Activated CD4-positive, alpha-beta T cell treated with anti-CD3 and anti-CD28 coated beads for 4 hours (primary cell): ENCODE measurements at regions not wholly inside any gene's neighbourhood (a gene's known extent, or its start where the extent isn't known, plus 50 kb on each side); places are given as distances from the start of the nearest gene placed in this dataset.

Experiments used
- DNase-seq, 2 donors: peaks; one replicate each; pipeline ENCODE4 v3.0.0-alpha.2; 2020

DNA sequence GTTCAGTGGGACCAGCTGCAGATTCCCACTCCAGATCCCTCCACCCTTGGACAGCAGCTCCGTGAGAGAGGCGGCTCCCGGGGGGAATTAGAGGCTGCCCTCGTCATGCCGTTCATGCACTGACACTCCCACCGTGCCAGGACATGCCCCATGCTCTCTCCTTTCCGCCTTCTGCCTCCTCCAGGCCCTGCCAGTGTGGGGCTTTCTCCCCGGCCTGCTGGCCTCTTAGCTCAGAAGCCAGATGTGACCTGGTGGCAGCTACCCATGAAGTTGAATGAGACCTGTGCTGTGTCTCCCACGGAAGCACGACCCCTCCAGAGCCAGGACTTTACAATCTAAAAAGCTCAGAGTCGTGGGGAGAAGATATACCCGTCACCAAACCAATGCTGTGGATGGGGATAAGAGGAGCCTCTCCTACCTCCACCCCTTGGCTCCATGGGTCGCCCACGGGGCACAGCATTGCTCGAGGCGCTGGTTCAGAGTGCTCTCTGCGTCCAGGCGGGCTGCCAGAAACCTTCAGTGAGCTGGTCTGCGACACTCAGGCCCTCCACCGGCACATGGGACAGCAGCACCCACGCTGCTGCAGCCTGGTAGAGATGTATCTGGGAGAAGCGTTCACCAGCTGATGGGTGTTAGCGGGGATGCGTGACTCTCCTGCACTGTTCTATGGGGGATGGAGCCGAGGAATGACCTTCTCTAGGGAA lies 111.0 kb upstream of the GPC1 start:
- DNase-seq, result no peak

DNA sequence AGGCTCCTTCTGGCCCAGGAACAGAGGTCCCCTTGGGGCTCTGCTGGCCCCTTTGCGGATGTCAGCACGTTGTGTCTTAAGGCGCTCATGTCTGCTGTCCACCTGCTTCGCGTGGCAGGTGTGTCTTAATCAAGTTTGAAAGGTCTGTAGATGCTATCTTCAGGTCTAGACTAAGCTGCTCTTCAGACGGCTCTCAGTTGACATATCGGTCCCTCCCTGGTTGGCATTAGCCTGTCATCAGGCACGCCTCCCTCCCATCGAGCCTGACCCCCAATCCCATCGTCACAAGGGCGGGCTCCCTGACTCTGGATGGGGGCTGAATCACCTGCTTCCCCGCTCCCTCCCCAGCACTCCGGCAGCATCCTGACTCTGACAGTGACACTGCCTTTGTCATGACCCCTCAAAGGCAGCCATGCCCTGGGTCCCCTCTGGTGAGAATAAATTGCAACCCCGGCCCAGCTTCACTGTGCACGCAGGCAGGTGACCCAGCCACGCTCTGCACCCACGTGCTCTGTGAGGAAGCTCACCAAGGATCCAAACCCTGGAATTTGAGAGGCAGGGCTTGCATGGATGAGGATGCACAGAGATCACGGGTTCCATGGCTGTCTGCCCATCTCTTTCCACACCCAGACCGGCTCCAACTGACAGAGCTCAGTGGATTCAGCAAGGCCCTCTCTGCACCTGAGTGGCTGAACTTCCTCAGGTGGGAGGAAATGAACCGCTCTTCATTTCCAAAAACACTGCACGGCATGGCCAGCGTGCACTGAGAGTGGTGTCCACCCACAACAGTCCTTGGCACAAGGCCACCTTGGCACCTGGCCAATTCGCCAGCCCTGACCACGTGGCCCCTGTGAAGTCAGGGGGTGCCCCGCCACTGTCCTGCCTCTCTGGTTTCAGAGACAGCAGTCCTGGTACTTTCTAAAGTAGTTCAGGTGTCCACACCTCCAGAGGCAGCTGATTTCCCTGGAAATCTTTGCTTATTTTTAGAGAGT lies 110.2 kb upstream of the GPC1 start:
- DNase-seq, result no peak

DNA sequence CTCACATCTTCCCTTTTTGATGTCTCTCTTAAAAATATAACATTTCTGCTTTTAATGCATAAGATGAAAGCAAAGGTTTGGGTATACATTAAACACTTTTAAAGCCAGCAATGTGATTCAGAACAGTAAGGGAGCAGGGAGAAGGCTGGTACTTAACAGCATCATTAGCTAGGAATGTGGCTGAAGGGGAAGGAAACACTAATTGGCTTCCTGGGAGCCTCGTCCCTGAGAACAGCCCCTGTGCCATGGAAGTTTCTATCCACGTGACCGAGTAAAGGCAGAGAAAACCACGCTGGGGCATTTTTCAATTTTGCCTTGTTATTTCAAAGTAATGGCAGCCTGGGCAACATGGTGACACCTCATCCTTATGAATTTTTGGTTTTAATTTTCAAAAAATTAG lies 109.2 kb upstream of the GPC1 start:
- DNase-seq, result no peak

DNA sequence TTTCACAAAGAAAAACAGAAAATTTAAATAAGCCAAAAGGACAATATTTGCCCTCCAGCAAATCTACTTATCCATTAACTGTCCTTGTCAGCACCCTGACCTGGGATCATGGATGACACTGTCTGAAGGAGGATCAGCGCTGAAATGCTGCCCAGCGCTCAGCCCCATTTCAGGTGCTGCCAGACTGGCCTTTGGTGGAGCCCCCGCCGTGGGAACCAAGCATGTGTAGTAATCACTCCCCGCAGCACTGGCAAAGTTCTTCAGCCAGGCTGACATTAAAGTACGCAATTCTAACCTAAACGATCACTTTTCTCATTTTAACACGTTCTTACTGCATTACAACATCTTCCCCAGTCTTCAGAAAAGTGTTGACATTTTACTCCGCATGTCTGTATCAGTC lies 108.6 kb upstream of the GPC1 start:
- no peak for DNase-seq

GRCh38 chr2:240327566-240327965 lies 107.9 kb upstream of the GPC1 start:
- DNase-seq, result no peak

DNA sequence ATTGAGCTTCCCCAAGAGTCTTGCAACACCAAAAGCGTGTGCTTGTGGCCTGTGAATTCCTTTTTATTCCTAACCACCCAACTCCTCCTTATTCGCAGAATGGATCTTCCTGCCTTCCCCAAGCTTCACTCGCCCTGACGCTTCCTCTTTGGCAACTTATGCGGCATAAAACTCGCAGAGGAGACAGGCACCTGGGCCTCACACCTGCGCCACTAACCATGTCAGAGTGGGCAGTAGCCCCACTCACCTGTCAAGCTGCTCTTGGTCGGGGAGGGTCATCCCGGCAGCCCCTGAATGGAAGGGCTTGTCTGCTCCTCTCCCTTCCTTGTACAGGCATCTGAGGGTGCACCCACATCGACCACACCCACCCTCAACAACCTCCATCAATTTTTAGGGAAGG lies 106.9 kb upstream of the GPC1 start:
- no peak for DNase-seq

DNA sequence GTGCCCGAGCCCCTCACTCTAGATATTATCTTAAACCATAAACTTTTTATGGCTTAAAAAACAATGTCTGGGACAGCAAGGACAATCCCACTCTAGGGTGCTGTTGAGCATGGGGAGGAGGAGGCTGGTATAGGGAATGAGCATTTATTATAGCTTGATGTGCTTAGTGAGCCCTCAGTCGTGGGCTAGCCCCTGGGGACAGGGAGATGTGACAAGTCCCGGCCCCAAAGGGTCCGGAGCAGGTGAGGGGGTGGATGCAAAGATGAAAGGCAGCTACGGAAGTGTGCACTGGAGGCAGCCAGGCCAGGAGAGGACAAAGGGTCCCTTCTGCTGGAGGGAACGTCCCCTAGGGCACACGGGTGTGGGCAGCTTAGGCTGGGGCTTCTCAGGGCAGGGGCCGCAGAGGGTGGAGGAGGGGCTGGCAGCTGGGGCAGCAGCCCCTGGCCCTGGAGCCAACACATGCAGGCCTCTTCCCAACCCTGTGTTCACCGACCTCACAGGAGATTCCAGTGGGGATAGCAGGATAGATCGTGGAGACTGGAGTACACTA lies 106.3 kb upstream of the GPC1 start:
- DNase-seq, result no peak

- DNase-seq, result no peak
Measured at GRCh38 chr2:240329778-240330177, 105.7 kb upstream of the GPC1 start.

DNA sequence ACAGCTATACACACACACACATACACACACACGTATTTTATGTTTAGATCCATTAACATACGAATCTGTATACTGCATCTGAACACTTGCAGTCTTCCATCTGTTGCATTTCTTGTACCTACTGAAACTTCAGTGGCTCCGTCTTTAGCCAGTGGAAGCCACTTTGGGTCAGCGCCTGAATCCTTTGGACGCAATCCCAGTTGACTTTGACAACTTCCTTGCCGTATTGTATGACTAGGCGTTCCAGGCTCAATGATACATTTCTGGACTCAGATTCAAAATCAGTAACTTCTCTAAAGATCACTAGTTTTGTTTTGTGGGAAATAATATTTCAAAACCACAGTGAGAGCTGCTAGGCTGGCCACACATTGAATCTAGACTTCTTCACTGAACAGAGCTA lies 101.5 kb upstream of the GPC1 start:
- DNase-seq, result no peak

GRCh38 chr2:240335061-240335460 lies 100.4 kb upstream of the GPC1 start:
- DNase-seq, result no peak

DNA sequence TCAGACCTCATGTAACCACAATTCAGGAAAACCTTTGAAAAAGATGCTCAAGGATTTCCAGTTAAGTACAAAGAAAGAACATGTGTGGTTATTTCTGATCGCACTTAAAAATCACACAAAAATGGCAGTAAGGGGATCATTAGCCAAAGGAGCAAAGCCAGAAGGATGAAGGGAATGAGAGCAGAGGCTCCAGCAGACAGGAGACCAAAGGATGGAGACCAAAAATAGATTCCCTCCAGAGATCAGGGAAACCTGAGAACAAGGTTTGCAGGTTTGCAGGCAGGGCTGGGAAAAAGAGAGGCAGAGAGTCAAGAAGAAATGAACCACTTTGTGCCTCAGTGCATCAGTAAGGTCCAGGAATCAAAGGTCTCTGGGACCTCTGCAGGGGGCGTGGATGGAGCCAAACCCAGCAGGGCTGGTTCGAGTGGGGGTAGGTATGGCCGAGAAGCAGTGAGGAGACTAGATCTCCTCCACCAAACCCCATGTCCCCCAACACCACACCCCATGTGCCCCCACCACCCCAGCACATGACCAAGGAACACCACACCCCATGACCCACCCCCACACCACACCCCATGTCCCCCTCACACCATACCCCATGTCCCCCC lies 98.5 kb upstream of the GPC1 start:
- DNase-seq, result no peak

- DNase-seq, result no peak
Measured at GRCh38 chr2:240338274-240338673, 97.2 kb upstream of the GPC1 start.

- DNase-seq, result no peak
Measured at GRCh38 chr2:240339411-240340360, 95.8 kb upstream of the GPC1 start.

DNA sequence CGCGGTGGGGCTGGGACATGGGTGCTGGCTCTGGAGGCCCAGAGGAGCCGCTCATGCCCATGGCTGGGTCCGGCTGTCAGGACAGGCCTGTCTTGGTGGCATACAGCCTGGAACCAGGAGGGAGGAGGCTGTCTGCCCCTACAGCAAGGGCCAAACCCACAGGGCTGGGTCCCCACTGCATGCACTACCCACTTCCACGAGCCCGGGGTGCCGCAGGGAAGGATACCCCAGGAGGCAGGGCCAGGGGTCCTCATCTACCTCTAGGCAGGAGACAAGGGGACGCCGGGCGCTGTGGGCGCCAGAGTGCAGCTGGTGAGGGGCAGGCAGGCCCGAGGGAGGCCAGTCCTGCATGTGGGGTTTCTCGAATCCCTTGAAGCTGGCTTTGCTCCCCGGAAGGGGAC lies 95.1 kb upstream of the GPC1 start:
- no peak for DNase-seq

- no peak for DNase-seq
Measured at GRCh38 chr2:240341064-240341463, 94.4 kb upstream of the GPC1 start.

- no peak for DNase-seq
Measured at GRCh38 chr2:240343548-240343947, 91.9 kb upstream of the GPC1 start.

DNA sequence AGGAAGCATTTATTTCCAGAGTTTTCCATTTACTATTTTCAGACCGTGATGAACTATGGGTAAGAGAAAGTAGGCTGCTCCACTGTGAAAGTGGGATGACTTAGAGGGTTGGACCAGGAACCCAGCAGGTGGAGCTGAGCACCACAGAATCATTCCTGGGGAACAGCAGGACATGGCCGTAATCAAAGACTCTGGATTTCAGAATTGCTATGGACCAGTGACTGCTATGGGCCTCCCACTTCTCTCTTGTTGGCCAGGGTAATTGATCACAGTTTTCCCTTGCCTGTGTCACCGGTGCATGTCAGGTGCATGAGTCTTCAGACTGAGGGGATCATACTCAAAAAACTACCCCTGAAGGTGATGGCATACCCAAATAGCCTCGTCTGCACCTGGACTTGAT lies 90.6 kb upstream of the GPC1 start:
- DNase-seq, result no peak

GRCh38 chr2:240346015-240346752 lies 89.3 kb upstream of the GPC1 start:
- DNase-seq, result no peak

DNA sequence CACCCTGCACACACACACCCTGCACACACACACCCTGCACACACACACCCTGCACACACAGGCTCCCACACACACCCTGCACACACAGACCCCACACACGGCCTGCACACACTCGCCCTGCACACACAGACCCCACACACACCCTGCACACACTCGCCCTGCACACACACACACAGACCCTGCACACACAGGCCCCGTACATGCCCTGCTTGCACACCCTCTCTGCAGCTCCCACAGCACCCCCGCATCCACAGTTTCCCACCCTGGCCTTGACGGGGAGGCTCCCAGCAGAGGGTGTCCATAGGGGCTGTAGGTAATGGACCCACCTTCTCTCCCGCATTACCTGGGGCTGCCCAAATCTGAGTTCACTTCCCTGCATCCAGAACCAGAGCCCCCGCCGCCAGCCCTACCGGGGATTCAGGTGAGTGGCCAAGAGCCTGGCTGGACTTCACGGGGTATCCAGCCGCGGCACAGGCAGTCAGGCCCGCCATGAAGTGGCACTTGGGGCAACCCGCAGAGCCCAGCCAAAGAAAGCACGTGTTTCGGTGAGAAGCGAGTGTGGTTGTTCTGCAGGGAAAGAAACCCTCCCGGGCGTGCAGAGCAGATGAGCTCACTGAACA lies 88.6 kb upstream of the GPC1 start:
- no peak for DNase-seq

DNA sequence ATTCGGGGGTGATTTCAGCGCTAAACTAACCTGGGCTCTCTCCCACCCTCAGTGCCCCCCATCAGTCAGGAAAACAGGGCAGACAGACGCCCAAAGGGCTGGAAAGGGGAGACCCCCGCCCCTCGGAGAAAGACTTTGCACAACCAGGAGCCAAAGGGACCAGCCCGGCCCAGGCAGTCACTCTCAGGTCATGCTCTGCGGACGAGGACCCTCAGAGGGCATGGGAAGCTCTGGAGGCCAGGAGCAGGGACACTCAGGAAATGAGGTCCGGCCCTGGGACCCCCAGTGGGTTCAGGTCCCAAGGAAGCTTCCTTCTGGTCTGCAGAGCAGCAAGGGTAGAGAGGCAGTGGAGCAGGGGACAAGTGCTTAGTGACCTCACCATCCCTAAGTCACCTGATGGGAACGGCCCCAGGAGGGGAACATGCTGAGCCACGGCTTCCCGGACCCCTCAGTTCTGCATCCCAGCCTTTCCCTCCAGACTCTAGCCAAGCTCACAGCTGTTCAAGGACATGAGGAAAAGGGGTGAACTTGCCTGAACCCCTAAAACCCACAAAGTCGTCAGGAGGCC lies 88.0 kb upstream of the GPC1 start:
- DNase-seq, result no peak
